ENCODE measurements at regions not wholly inside any gene's neighbourhood (a gene's known extent, or its start where the extent isn't known, plus 50 kb on each side); places are given as distances from the start of the nearest gene placed in this dataset.

DNA sequence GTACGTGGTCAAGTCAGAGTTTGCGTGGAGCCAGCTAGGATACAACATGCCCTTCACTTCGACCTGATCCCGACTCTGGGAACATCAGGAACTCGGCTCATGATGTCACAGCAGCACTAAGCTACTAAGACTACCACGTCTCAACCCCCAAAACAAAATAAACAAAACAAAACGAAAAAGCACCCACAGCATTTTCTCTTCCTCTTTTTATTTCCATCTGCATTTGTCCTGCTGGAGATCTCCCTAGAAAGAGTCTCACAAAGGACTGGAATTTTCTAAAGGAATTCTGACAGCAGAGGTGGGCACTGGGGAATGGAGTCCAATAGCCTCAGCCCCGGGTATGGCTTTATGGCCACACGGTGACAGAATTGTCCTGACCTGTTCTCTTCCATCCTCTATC is 196.6 kb downstream of the SALL1 start:
- DNase-seq, result no peak

DNA sequence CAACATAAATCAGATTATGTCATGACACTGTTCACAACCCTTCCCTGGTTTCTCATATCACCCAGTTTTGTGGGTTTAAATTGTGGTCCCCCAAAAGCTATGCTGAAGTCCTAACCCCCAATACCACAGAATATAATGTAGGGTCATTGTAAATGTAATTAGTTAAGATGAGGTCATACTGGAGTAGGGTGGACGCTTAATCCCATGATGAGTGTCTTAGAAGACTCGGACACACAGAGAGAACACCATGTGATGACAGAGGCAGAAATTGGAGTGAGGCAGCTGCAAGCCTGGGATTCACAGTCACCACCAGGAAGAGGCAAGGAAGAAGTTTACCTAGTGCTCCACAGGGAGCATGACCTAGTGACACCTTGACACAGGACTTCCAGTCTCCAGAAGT is 197.8 kb downstream of the SALL1 start:
- no peak for DNase-seq

DNA sequence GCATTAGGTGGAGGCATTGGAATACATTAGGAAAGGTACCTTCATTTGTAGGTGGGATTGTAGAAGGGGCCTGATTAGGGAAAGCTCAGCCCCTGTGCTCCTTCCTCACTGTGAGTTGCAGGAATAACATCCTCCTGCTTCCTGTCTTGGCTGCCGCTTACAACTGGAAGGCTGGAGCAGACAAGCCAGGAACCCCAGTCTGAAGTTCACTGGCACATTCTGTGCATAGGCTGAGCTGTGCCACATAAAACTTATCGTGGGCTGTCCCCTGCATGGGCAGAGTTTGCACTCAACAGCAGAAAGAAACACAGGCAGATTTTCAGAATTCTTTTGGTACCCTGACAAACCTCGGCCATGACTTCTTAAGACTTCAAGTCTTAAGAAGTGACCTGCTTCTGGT is 200.1 kb downstream of the SALL1 start:
- DNase-seq, result no peak

DNA sequence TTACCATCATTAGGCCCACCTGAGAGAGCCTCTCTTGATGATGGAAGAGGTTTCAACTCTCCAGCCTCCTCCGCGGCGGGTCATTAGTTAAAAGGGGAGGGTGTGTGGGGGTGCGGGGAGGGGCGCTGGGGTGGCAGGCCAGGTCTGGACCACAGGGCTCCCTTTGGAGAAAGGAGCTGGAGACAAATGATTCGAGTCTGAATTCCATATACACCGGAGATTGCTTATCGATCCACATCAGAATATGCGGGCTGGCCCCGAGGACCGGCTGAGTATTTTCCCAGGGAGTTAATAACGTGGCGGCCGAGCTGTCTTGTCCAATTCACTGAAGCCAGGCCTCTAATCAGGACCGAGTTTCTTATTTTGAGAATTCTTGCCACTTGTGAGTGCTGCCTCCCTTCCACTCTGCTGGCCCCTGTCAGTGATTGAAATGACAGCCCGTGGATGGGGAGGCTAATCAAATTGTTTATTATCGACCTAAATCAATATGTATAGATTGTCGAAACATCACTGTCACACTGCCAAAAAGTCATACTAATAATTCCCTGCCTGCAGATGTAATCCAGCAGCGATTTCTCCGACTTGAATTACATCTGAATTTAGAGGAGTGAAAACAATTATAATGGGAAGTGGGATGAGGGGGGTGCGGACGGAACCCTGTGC is 202.7 kb downstream of the SALL1 start:
- no peak for DNase-seq

DNA sequence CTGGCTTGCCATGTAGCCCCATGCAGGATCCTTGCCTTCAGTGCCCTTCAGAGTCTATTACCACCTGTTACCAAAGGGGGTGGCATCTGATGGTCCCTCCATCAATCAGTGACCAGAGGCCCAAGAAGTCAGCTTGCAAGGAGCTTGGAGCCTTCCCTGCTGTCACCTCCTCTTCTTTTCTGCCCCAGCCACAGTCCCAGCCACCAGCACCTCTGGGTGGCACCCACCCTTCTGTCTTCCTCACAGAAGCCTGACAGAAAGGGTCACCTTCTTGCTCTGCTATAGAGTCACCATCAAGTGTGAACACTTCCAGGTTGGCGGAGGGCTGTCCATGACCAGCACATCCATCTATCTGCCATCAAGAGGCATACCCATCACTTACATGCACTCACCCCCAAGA is 203.2 kb downstream of the SALL1 start:
- DNase-seq, result no peak

DNA sequence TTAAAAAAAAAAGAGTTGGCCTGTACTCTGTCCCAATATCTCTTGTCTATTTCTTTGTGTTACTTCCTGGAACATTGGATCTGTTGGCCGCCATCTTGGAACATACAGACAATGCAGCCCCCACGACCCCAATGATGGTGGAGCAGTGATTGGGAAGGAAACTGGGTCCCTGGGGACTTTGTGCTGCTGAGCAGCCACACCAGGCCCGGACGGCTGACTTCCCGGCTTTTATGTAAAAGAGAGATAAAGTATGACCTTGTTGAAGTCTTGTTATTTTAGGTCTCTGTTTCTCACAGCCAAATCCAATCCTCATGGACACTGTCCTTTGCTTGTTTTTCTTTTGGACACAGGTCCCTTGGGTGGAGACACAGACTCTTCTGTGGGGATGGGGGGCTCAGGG is 204.5 kb downstream of the SALL1 start:
- DNase-seq, result no peak

DNA sequence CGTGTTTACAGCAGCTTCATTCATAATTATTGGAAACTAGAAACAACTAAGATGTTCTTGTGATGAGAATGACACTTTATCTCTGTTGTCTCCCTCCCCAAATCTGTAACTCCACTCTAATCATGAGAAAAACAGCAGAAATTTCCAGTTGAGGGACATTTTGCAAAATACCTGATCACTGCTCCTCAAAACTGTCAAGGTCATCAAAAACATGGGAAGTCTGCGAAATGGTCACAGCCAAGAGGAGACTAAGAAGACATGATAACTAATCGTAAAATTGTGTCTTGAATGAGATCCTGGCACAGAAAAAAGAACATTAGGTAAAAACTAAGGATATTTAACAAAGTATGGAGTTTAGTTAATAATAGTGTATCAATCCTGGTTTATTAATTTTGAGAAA is 204.2 kb downstream of the CYLD start:
- no peak for DNase-seq

DNA sequence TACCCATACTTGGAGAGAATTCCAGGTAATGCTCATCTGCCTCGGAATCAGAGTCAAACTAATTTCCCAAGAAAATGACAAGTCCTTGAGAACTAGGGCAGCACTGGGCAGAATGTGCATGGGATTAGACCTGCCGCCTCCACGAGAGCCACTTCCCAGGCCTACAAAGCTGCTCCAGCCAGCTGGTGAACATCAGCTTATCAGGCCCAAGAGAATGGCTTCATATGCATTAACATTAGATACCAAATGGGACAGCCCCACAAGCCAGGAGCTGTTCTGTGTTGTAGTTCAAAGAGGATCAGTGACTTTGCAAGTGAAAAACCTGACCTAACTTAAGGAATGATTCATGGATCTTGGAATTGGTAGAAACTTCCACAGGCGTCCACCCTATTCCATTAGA is 203.3 kb downstream of the CYLD start:
- DNase-seq, result no peak

DNA sequence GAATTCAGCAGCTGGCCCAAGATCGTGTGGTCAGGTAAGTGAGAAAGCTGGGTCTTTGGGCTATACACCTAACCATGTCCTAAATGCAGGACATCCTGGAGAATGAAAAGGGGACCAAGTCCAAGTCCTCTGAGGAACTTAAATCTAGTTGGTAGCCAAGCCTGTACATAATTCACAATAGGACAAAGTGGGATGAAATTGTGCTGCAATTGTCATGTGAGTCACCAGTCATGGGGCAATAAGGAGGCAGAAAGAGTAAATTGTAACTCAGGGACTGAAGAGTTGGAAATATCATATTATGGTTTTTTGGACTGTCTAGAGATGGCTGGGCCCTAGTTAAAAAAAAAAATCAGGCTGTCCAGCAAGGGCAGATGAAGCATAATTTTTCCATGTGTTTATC is 202.6 kb downstream of the CYLD start:
- no peak for DNase-seq

DNA sequence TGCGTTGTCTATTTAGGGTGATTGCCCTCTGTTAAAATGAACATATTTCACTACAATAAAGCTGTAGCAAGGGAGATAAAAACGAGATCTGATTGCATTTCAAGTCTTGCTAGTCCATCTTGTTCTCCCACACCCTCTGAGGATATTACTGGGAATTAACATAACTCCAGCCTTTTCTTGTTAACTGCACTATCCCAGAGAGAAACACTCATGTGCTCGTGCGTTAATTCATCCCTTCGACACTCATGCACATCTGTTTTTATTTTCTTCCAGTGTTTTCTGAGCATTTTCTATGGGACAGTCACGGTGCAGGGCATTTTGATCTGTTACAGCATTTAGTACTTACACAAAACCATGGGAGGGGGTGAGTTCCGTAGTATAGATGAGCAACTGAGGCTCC is 202.1 kb downstream of the CYLD start:
- no peak for DNase-seq

DNA sequence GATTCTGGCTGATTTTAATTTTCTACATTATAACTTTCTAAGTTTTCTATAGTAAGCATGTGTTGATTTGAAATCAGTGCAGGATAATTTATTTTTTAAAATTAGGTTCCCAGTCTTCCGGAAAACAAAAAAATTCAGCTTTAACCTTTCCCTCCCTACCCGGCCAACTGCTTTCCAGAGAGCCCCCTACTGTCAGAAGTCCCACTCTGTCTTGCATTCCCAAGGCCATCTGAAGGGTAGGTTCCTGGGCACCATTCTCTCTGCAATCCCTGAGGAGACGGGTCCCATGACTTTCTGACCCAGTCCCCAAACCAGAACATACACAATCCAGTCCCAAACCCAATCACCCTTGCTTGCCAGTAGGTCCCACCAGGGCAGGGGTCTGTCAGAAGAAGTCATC is 200.3 kb downstream of the CYLD start:
- no peak for DNase-seq

DNA sequence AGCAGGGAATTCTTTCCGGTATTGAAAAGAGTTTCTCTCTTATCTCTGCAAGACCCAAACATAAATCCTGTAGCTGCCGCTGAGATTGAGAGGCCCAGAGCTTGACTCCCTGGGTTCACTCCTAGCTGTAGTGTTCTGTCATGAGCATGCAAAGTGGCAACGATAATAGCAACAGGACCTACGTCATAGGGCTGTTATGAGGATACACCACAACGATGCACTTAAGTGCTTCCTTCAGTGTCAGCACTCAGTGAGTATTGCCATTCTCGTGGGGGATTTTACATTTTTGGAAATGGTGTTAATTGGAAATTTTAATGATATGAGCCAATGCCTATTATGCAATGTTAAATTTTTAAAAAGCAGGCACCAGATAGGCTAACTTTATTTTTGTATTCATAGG is 199.8 kb downstream of the CYLD start:
- no peak for DNase-seq

DNA sequence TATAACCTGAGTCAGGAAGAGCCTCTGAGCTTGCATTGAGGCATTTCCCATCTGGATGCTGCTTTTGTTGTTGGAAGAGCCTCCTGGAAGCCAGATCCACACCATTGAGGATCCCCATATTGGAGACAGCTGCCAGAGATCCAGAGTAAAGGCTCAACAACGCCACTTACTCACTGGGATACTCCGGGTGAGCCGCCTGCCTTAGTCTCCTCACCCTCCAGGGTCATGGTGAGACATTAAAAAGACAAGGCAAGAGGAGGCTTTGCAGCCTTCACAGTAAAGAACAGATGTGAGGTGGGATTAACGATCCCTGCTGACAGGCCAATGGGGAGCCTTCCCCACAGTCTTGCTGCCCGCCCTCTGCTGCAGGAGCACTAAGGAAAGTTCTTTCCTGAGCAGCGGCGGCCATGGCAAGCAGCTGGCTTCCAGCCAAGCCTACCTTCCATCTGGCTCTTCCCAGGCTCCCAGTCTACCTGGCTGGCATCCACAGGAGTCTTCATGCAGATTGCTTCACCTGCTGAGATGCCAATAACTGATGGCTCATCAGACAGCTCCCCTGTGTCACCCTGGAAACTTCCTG is 198.5 kb downstream of the CYLD start:
- no peak for DNase-seq

DNA sequence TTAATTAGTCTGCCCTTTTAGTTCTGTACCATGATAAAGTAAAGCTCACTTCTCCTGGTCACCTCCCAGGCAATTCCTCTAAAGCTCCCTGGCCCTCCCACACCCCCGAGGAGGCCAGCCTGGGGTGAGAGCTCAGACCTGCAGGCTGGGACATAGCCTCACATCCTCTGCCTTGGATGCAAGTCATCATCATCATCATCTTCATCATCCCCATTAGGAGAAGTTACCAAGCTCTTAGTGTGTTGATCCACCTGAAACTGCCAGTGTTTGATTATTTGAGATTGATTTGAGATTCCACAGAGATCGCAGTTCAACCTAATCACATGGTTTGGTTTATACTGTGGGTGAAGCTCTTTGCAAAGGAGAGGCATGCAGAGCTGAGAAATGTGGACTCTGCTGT is 197.5 kb downstream of the CYLD start:
- DNase-seq, result no peak

DNA sequence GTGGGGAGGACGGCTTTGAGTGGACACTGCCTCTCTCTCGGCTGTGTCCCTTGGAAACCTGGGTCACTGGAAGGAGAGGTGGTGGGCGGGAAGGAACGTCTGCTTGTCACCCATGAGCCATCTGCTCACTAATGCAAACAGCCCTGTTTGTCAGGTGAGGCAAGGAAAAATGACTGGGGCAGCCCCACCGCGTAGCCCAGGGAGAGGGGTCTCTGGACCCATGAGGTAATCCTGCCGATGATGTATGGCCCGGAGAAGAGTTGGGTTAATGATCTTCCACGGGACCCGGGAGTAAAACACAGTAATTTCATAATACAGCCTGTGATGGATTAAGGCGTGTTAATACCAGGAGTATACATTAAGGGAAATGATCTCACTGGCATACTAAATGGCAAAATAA is 197.0 kb downstream of the CYLD start:
- no peak for DNase-seq

DNA sequence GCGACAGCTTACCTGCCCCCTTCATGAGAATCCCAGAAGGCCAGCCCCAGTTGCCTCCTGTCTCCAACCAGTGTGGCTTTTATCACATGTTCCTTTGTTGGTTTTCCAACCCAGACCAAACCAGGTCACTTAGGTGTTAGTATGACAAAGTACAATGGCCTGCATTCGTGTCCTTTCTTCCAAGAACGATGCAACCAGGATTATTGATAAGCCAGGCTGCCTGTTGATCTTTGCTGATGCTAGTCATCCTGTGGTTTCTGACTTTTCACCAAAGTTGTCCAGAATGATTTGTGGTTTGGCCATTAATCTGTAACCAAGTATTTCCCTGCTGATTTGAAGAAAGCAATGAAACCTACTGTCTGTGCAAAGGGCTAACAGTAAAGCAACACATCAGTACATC is 191.4 kb downstream of the CYLD start:
- DNase-seq, result no peak

DNA sequence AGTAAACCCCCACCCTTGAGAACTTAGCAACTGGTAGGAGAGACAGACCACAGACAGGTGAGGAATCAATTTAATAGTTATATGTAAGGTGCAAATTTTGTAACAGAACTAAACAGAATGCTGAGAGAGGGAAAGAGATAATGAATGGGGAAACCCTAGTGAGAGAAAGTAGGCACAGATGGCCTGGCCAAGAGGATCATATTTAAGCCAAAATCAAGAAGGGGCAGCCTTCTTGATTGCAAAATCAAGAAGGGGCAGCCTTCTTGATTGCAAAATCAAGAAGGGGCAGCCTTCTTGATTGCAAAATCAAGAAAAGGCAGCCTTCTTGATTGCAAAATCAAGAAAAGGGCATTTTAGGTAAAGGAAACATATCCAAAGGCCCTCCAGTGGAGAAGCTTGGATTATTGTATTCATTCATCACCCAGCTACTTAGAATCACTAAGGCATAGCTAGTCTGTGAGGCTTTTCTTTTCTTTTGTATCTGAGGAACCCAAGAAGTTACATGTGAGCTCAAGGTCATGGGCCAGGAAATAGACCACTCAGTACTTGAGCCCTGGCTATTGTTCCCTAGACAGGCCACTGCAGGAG is 190.6 kb downstream of the CYLD start:
- no peak for DNase-seq

DNA sequence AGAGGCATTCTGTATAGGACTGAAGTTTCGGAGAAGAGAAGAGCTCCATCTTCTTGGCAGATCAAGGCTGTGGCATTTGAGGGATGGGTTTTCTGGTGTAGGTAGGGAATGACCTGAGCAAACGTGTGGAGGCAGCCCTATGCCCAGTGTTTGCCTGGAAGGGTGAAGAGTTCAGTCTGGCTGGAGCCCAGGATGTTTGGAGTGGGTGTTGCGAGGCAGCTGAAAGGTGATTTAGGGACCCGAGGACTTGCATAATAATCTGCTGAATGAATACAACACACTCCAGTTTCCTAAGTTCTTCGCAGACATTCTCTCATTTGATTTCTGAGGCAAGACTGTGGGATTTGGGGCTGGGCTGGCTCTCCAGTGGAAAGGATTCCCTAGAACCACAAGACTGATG is 186.2 kb downstream of the CYLD start:
- no peak for DNase-seq

DNA sequence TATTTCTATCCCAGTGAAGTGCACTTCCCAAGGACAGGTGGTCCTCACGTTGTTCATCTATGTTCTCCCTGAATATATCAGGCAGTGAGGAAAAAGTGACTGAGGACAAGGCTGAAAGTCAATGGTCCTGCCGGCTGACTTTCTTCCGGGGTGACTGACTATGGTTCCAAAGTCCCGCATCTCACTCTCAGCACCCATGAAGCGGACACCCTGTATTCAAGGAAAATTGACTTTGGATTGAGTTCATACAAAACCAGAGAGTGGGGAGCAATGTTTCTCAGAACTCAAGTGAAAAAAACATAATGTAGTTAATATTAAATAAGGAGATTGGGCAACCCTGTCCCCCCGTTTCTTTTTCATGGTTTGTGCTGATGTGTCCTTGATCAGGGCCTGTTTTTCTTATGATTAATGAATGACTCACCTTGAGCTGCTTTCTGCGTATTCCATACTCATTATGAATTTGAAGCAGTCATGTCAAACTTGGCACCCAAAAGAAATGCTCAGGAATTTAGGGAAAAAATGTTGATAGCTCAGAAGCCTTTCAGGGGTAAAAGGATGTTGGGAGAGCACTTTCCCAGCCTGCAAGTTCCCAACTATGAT is 184.0 kb downstream of the CYLD start:
- no peak for DNase-seq

DNA sequence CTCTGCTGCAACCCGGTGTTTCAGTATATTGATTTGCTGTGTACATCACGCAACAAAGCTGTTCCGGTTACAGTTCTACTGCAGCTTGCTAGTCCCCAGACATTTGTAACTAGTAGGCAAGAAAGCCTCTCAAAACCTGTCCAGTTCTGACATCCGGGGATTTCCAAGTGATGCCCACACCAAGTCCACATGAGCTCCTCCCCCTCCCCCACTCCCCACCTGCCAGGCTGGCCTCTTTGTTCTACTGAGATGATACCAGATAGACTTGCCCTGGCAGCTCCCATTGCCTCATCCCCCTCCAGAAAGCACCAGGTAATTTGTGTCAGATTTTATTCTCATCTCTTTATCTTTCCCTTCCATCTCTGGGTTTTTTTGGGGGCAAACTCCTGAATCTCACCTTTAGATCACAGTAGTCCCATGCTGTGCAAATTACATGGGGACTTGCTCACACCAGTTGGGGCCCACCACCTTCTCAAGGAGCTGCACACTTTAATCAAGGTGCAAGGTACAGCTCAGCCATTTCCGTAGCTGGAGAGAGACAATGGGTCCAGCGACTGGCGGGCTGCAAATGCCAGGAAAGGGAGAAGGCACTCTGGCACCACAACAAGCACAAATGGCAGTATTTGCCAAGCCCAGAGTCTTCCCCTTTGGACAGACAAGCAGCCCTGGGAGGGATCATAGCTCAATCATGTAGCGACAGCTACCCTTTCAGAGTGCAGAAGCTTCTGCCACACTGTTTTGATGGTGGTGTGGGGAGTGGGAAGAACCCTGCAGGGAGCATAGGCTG is 183.1 kb downstream of the CYLD start:
- DNase-seq, result no peak

DNA sequence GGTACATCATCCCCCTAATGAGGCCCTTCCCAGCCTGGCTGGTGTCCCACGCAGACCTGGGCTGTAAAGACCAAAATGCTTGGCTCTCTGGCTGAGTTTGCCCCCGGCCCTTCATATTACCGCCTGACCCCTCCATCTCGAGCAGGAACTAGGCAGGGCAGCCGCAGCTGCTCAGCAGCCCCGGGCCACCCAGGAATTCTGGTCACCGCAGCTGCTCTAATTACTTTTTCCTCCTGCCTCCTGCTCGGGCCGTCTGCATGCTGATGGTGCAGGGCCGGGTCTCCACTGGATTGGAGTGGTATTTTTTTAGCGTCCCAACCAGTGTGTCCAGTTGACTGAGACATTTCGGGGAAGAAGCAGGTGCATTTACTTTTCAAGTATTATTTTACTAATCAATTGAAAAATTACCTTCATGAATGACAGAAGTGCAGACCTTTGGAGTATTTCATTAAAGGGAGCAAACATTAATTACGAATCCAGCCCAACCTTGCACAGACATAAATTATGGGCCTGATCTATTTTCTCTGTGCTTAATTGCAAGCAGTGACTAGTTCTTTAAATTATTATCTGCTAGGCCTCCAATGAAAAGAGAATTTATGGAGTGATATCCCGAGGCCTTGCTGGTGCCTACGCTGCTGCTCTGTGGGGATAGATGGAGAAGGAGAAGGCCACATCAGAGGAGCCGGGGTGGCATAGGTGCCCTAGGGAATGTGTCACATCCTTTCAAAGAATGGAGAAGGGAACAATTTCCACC is 176.2 kb downstream of the CYLD start:
- DNase-seq, result no peak

DNA sequence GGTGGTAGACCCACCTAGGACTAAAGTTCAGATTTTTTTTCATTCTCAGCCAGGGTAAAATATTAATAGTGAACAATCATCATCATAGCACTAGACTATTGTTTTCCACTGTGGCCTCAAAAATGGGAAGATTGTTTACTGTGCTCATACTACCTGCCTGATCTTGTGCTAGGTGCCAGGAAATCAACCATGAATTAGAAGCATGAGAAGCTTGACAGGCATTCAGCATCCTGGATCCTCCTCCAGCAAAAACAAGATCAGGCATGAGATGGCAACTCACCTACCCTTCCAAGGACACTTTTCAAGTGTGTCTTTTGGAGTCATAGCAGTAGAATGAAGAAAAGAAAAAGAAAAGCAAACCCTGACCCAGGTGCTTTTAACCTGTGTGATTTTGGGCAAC is 174.2 kb downstream of the CYLD start:
- DNase-seq, result no peak

DNA sequence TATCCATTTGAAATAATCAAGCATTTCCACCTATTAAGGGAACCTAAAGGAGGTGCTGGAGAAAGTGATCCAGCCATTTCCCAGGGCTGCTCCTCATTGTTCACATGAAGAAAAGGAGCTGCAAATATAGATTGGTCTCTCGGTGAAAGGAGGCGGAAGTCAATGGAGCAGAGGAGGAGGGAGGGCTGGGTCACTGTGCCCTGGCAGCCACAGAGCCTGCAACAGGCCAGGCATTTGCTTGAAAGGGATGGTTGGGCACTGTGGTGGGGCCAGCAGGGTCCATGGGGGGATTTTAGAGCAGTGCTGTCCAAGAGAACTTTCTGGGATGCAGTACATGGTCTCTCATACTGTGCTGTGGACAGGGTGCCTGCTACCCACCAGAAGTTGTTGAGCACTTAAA is 173.2 kb downstream of the CYLD start:
- DNase-seq, result no peak
